Fibroblast of pulmonary artery (primary cell): ENCODE measurements at regions not wholly inside any gene's neighbourhood (a gene's known extent, or its start where the extent isn't known, plus 50 kb on each side); places are given as distances from the start of the nearest gene placed in this dataset.
"Not testable (repeated sequence)": the region's sequence is repeated elsewhere in the genome, so short reads cannot be mapped to it uniquely, and the experiment has no call there.

Experiments
- DNase-seq: peaks from one replicate; pipeline ENCODE4 v3.0.0-alpha.2; 2010; ENCODE audit warnings: low read depth
- H3K4me3 ChIP-seq: replicated peaks from 2 replicates; pipeline ENCODE4 v1.5.1; 2011; ENCODE audit warnings: low read depth, mild to moderate bottlenecking, control low read depth, low read length, moderate library complexity
- CTCF ChIP-seq: IDR thresholded peaks from 2 replicates; pipeline ENCODE4 v1.5.1; 2011; ENCODE audit warnings: mild to moderate bottlenecking, control low read depth, low read length, inconsistent platforms; ENCODE audit errors: missing control alignments

- DNase-seq = no peak
- H3K4me3 ChIP-seq = no peak overlapping the region
- no peak for TF ChIP-seq CTCF
Observed at GRCh38 chr4:84224522-84224921, 274.6 kb downstream of the NKX6-1 start.

GRCh38 chr4:84221704-84222103, 277.4 kb downstream of the NKX6-1 start:
- TF ChIP-seq CTCF = no peak
- DNase-seq = no peak
- H3K4me3 ChIP-seq = no peak overlapping the region

GRCh38 chr4:84220990-84221389, 278.1 kb downstream of the NKX6-1 start:
- no peak overlapping the region for H3K4me3 ChIP-seq
- TF ChIP-seq CTCF = no peak
- DNase-seq = no peak

GRCh38 chr4:84219656-84220055, 279.4 kb downstream of the NKX6-1 start:
- no peak for DNase-seq
- no peak for TF ChIP-seq CTCF
- no peak overlapping the region for H3K4me3 ChIP-seq

- H3K4me3 ChIP-seq = no peak overlapping the region
- TF ChIP-seq CTCF = no peak
- no peak for DNase-seq
Observed at GRCh38 chr4:84218031-84218430, 281.1 kb downstream of the NKX6-1 start.

- H3K4me3 ChIP-seq = no peak overlapping the region
- TF ChIP-seq CTCF = no peak
- no peak for DNase-seq
Observed at GRCh38 chr4:84215217-84215616, 283.9 kb downstream of the NKX6-1 start.

GRCh38 chr4:84206226-84206625, 292.9 kb downstream of the NKX6-1 start:
- DNase-seq, H3K4me3 ChIP-seq: not testable (repeated sequence)

- no peak overlapping the region for H3K4me3 ChIP-seq
- TF ChIP-seq CTCF = no peak
- no peak for DNase-seq
Observed at GRCh38 chr4:84189144-84189543, 309.9 kb downstream of the NKX6-1 start.
